GM23338 (cell line): ENCODE measurements at regions not wholly inside any gene's neighbourhood (a gene's known extent, or its start where the extent isn't known, plus 50 kb on each side); places are given as distances from the start of the nearest gene placed in this dataset.

ENCODE experiments used
- ATAC-seq: fragments of 200-7000 bp; cut with Tn5 transposase; 3 replicates; pipeline ENCODE4 v1.9.1; 2020
- DNase-seq: peaks from one replicate; pipeline ENCODE4 v3.0.0-alpha.2; 2015; ENCODE audit warnings: low spot score
- H2AFZ ChIP-seq: fragments of 200-600 bp; sonication (generic); 2 replicates; pipeline ENCODE4 v1.8.0; 2016; ENCODE audit warnings: antibody characterized with exemption, mild to moderate bottlenecking, moderate library complexity
- H3F3A ChIP-seq: fragments of 200-600 bp; sonication (generic); replicated peaks from 2 replicates; pipeline ENCODE4 v1.8.0; 2017; ENCODE audit warnings: antibody characterized with exemption, mixed run types, low read depth
- H3K27ac ChIP-seq: fragments of 200-600 bp; sonication (generic); 2 replicates; pipeline ENCODE4 v1.6.1; 2016; ENCODE audit warnings: low read depth
- H3K27me3 ChIP-seq: fragments of 200-600 bp; sonication (generic); 2 replicates; pipeline ENCODE4 v1.8.0; 2016; ENCODE audit warnings: mild to moderate bottlenecking, mixed run types, moderate library complexity; ENCODE audit not compliant: insufficient read depth
- H3K36me3 ChIP-seq: fragments of 200-600 bp; sonication (generic); 2 replicates; pipeline ENCODE4 v1.8.0; 2016; ENCODE audit warnings: mild to moderate bottlenecking; ENCODE audit not compliant: insufficient read depth
- H3K4me1 ChIP-seq: fragments of 200-600 bp; sonication (generic); 2 replicates; pipeline ENCODE4 v1.8.0; 2016; ENCODE audit warnings: mild to moderate bottlenecking, moderate library complexity; ENCODE audit not compliant: insufficient read depth
- H3K4me2 ChIP-seq: fragments of 200-600 bp; sonication (generic); 2 replicates; pipeline ENCODE4 v1.7.1; 2017; ENCODE audit warnings: mixed run types
- H3K4me3 ChIP-seq: fragments of 200-600 bp; sonication (generic); 2 replicates; pipeline ENCODE4 v1.6.1; 2016; ENCODE audit warnings: mixed run types
- H3K79me2 ChIP-seq: fragments of 200-600 bp; sonication (generic); replicated peaks from 2 replicates; pipeline ENCODE4 v1.8.0; 2017; ENCODE audit warnings: mild to moderate bottlenecking; ENCODE audit not compliant: insufficient read depth
- H3K9me2 ChIP-seq: fragments of 200-600 bp; sonication (generic); 2 replicates; pipeline ENCODE4 v1.8.0; 2017; ENCODE audit not compliant: insufficient read depth
- H4K20me1 ChIP-seq: fragments of 200-600 bp; sonication (generic); replicated peaks from 2 replicates; pipeline ENCODE4 v1.8.0; 2017; ENCODE audit warnings: mild to moderate bottlenecking; ENCODE audit not compliant: insufficient read depth
- H3K27ac Mint-ChIP-seq: 2 replicates; pipeline ENCODE4 v1.8.0; 2020; ENCODE audit warnings: inconsistent platforms, mild to moderate bottlenecking, moderate library complexity, mixed read lengths
- H3K27me3 Mint-ChIP-seq: 3 replicates; pipeline ENCODE4 v1.8.0; 2022; ENCODE audit warnings: low read depth, mild to moderate bottlenecking, moderate library complexity, mixed read lengths, inconsistent platforms; ENCODE audit not compliant: insufficient read depth, poor library complexity
- H3K36me3 Mint-ChIP-seq: 3 replicates; pipeline ENCODE4 v1.8.0; 2021; ENCODE audit warnings: low read depth, mild to moderate bottlenecking, inconsistent platforms, moderate library complexity, mixed read lengths
- H3K4me1 Mint-ChIP-seq: 3 replicates; pipeline ENCODE4 v1.8.0; 2020; ENCODE audit warnings: mild to moderate bottlenecking, inconsistent platforms, mixed read lengths
- H3K4me3 Mint-ChIP-seq: 3 replicates; pipeline ENCODE4 v1.8.0; 2021; ENCODE audit warnings: moderate library complexity, mild to moderate bottlenecking, inconsistent platforms, mixed read lengths
- H3K9me3 Mint-ChIP-seq: 3 replicates; pipeline ENCODE4 v1.8.0; 2020; ENCODE audit warnings: moderate library complexity, mild to moderate bottlenecking, inconsistent platforms, mixed read lengths
- CREB1 ChIP-seq: fragments of 250-450 bp; sonication (Bioruptor Pico); IDR thresholded peaks from 2 replicates; pipeline ENCODE4 v1.5.0; 2020; ENCODE audit warnings: low read depth, mild to moderate bottlenecking, moderate library complexity
- EZH2 ChIP-seq: fragments of 200-600 bp; sonication (generic); IDR thresholded peaks from one replicate; pipeline ENCODE4 v1.8.0; 2017; ENCODE audit warnings: antibody characterized with exemption, mild to moderate bottlenecking, low read depth; ENCODE audit not compliant: unreplicated experiment
- EZH2phosphoT487 ChIP-seq: fragments of 200-600 bp; sonication (generic); IDR thresholded peaks from one replicate; pipeline ENCODE4 v1.8.1; 2018; ENCODE audit warnings: antibody characterized with exemption; ENCODE audit not compliant: unreplicated experiment
- JUNB ChIP-seq: IDR thresholded peaks from one replicate; pipeline ENCODE4 v1.6.1; 2016; ENCODE audit warnings: antibody characterized with exemption; ENCODE audit not compliant: unreplicated experiment
- NANOG ChIP-seq: IDR thresholded peaks from 2 replicates; pipeline ENCODE4 v1.6.1; 2016; ENCODE audit warnings: antibody characterized with exemption, borderline replicate concordance
- POLR2AphosphoS5 ChIP-seq: IDR thresholded peaks from 2 replicates; pipeline ENCODE4 v1.6.1; 2016; ENCODE audit warnings: antibody characterized with exemption, low read depth
- STAT1 ChIP-seq: IDR thresholded peaks from one replicate; pipeline ENCODE4 v1.6.1; 2016; ENCODE audit warnings: antibody characterized with exemption; ENCODE audit not compliant: unreplicated experiment
- ZNF114 ChIP-seq: fragments of 250-450 bp; sonication (Bioruptor Pico); IDR thresholded peaks from 2 replicates; pipeline ENCODE4 v1.5.0; 2020; ENCODE audit warnings: mild to moderate bottlenecking, moderate library complexity
- ZNF331 ChIP-seq: fragments of 250-450 bp; sonication (Bioruptor Pico); IDR thresholded peaks from 2 replicates; pipeline ENCODE4 v1.5.0; 2020; ENCODE audit warnings: low read depth, mild to moderate bottlenecking, moderate library complexity
- TF ChIP-seq, protein P1 (sequence below): fragments of 250-450 bp; sonication (Bioruptor Pico); IDR thresholded peaks from 2 replicates; pipeline ENCODE4 v1.5.0; 2020; ENCODE audit warnings: mild to moderate bottlenecking, moderate library complexity
- TF ChIP-seq, protein P2 (sequence below), 2 experiments: fragments of 200-600 bp in 1 of 2; sonication (generic) in 1 of 2; conservative IDR thresholded peaks; 2 replicates each; pipeline versions ENCODE4 v1.5.1 to v1.6.1; 2016 to 2017; ENCODE audit warnings: antibody characterized with exemption in 2 of 2, low read depth in 2 of 2, mild to moderate bottlenecking in 2 of 2, moderate library complexity in 1 of 2
- TF ChIP-seq, protein P3 (sequence below): IDR thresholded peaks from 2 replicates; pipeline ENCODE4 v1.6.1; 2016; ENCODE audit warnings: antibody characterized with exemption
- TF ChIP-seq, protein P4 (sequence below): IDR thresholded peaks from one replicate; pipeline ENCODE4 v1.6.1; 2018; ENCODE audit warnings: antibody characterized with exemption; ENCODE audit not compliant: unreplicated experiment

DNA sequence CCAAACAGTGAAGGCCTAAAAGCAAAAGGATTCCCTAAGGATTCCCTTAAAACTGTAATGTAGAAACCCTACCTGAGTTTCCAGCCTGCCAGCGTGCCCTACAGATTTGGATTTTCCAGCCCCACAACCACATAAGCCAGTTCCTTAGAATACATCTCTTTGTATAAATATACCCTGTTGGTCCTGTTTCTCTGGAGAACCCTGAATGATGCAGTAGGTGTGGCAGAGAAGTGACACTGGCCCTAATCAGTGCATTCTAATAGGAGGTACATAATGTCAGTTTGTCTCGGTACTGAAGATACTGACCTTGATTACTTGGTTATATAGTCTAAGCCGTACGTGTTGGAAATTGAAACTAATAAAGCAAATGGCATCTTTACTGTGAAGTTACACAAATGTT lies 707.8 kb upstream of the SLC35B3 start:
- no peaks in the 10 kb centered on the region for H3K79me2 ChIP-seq

More for the DNA sequence above, 707.8 kb upstream of the SLC35B3 start:
- H3K4me1 ChIP-seq = no peaks in the 10 kb centered on the region
- H2AFZ ChIP-seq = no peak overlapping the region
- H3K27me3 ChIP-seq = no peaks in the 10 kb centered on the region
- H3F3A ChIP-seq = no peaks in the 10 kb centered on the region
- peaks cover 9% of the 10 kb centered on the region; the same call in 1 of the 3 replicates for H3K9me3 Mint-ChIP-seq
- H3K4me2 ChIP-seq = no peak overlapping the region
- no peaks in the 10 kb centered on the region for H4K20me1 ChIP-seq
- ATAC-seq = no peak
- H3K9me2 ChIP-seq = 0 out of 2 replicates have a peak, but pooled peaks cover 12% of the 10 kb centered on the region
- peaks cover 6% of the 10 kb centered on the region; the same call in 2 of the 3 replicates for H3K36me3 Mint-ChIP-seq
- no peak overlapping the region for H3K27ac ChIP-seq
- no peak overlapping the region for H3K4me3 Mint-ChIP-seq
- H3K27ac Mint-ChIP-seq = no peak overlapping the region
- no peak for DNase-seq
- no peaks in the 10 kb centered on the region for H3K27me3 Mint-ChIP-seq
- H3K4me3 ChIP-seq = no peak overlapping the region
- H3K4me1 Mint-ChIP-seq = no peaks in the 10 kb centered on the region
- no peaks in the 10 kb centered on the region for H3K36me3 ChIP-seq
- TF ChIP-seq CREB1 (CRISPR knock-in tag) (no peak), ZNF114 (CRISPR knock-in tag) (no peak), ZNF331 (CRISPR knock-in tag) (no peak), JUNB (no peak), NANOG (no peak), EZH2 (no peak), STAT1 (no peak), EZH2phosphoT487 (no peak), POLR2AphosphoS5 (no peak)
- TF ChIP-seq, protein P1, sequence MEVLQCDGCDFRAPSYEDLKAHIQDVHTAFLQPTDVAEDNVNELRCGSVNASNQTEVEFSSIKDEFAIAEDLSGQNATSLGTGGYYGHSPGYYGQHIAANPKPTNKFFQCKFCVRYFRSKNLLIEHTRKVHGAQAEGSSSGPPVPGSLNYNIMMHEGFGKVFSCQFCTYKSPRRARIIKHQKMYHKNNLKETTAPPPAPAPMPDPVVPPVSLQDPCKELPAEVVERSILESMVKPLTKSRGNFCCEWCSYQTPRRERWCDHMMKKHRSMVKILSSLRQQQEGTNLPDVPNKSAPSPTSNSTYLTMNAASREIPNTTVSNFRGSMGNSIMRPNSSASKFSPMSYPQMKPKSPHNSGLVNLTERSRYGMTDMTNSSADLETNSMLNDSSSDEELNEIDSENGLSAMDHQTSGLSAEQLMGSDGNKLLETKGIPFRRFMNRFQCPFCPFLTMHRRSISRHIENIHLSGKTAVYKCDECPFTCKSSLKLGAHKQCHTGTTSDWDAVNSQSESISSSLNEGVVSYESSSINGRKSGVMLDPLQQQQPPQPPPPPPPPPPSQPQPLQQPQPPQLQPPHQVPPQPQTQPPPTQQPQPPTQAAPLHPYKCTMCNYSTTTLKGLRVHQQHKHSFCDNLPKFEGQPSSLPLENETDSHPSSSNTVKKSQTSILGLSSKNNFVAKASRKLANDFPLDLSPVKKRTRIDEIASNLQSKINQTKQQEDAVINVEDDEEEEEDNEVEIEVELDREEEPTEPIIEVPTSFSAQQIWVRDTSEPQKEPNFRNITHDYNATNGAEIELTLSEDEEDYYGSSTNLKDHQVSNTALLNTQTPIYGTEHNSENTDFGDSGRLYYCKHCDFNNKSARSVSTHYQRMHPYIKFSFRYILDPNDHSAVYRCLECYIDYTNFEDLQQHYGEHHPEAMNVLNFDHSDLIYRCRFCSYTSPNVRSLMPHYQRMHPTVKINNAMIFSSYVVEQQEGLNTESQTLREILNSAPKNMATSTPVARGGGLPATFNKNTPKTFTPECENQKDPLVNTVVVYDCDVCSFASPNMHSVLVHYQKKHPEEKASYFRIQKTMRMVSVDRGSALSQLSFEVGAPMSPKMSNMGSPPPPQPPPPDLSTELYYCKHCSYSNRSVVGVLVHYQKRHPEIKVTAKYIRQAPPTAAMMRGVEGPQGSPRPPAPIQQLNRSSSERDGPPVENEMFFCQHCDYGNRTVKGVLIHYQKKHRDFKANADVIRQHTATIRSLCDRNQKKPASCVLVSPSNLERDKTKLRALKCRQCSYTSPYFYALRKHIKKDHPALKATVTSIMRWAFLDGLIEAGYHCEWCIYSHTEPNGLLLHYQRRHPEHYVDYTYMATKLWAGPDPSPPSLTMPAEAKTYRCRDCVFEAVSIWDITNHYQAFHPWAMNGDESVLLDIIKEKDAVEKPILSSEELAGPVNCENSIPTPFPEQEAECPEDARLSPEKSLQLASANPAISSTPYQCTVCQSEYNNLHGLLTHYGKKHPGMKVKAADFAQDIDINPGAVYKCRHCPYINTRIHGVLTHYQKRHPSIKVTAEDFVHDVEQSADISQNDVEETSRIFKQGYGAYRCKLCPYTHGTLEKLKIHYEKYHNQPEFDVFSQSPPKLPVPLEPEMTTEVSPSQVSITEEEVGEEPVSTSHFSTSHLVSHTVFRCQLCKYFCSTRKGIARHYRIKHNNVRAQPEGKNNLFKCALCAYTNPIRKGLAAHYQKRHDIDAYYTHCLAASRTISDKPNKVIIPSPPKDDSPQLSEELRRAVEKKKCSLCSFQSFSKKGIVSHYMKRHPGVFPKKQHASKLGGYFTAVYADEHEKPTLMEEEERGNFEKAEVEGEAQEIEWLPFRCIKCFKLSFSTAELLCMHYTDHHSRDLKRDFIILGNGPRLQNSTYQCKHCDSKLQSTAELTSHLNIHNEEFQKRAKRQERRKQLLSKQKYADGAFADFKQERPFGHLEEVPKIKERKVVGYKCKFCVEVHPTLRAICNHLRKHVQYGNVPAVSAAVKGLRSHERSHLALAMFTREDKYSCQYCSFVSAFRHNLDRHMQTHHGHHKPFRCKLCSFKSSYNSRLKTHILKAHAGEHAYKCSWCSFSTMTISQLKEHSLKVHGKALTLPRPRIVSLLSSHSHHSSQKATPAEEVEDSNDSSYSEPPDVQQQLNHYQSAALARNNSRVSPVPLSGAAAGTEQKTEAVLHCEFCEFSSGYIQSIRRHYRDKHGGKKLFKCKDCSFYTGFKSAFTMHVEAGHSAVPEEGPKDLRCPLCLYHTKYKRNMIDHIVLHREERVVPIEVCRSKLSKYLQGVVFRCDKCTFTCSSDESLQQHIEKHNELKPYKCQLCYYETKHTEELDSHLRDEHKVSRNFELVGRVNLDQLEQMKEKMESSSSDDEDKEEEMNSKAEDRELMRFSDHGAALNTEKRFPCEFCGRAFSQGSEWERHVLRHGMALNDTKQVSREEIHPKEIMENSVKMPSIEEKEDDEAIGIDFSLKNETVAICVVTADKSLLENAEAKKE = no peak
- TF ChIP-seq, protein P2, sequence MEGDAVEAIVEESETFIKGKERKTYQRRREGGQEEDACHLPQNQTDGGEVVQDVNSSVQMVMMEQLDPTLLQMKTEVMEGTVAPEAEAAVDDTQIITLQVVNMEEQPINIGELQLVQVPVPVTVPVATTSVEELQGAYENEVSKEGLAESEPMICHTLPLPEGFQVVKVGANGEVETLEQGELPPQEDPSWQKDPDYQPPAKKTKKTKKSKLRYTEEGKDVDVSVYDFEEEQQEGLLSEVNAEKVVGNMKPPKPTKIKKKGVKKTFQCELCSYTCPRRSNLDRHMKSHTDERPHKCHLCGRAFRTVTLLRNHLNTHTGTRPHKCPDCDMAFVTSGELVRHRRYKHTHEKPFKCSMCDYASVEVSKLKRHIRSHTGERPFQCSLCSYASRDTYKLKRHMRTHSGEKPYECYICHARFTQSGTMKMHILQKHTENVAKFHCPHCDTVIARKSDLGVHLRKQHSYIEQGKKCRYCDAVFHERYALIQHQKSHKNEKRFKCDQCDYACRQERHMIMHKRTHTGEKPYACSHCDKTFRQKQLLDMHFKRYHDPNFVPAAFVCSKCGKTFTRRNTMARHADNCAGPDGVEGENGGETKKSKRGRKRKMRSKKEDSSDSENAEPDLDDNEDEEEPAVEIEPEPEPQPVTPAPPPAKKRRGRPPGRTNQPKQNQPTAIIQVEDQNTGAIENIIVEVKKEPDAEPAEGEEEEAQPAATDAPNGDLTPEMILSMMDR (conservative IDR thresholded peaks at IDR 0.05; ENCODE audit: low read depth in 2 of 2) = no peak
- TF ChIP-seq, protein P3, sequence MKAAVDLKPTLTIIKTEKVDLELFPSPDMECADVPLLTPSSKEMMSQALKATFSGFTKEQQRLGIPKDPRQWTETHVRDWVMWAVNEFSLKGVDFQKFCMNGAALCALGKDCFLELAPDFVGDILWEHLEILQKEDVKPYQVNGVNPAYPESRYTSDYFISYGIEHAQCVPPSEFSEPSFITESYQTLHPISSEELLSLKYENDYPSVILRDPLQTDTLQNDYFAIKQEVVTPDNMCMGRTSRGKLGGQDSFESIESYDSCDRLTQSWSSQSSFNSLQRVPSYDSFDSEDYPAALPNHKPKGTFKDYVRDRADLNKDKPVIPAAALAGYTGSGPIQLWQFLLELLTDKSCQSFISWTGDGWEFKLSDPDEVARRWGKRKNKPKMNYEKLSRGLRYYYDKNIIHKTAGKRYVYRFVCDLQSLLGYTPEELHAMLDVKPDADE = no peak
- TF ChIP-seq, protein P4, sequence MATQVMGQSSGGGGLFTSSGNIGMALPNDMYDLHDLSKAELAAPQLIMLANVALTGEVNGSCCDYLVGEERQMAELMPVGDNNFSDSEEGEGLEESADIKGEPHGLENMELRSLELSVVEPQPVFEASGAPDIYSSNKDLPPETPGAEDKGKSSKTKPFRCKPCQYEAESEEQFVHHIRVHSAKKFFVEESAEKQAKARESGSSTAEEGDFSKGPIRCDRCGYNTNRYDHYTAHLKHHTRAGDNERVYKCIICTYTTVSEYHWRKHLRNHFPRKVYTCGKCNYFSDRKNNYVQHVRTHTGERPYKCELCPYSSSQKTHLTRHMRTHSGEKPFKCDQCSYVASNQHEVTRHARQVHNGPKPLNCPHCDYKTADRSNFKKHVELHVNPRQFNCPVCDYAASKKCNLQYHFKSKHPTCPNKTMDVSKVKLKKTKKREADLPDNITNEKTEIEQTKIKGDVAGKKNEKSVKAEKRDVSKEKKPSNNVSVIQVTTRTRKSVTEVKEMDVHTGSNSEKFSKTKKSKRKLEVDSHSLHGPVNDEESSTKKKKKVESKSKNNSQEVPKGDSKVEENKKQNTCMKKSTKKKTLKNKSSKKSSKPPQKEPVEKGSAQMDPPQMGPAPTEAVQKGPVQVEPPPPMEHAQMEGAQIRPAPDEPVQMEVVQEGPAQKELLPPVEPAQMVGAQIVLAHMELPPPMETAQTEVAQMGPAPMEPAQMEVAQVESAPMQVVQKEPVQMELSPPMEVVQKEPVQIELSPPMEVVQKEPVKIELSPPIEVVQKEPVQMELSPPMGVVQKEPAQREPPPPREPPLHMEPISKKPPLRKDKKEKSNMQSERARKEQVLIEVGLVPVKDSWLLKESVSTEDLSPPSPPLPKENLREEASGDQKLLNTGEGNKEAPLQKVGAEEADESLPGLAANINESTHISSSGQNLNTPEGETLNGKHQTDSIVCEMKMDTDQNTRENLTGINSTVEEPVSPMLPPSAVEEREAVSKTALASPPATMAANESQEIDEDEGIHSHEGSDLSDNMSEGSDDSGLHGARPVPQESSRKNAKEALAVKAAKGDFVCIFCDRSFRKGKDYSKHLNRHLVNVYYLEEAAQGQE = no peak
